ENCODE measurements at regions not wholly inside any gene's neighbourhood (a gene's known extent, or its start where the extent isn't known, plus 50 kb on each side); places are given as distances from the start of the nearest gene placed in this dataset.

GRCh38 chr1:55316947-55317662 is 101.9 kb upstream of the USP24 start:
- Histone ChIP-seq H3K4me3 (replicated peaks; ENCODE audit: low read depth, low read length) (no peak overlapping the region), H3K27me3 (replicated peaks; ENCODE audit: control insufficient read depth, insufficient read depth, low read length) (0 out of 2 replicates have a peak, but pooled peaks cover 1% of the 10 kb centered on the region), H3K36me3 (ENCODE audit: control insufficient read depth, insufficient read depth, low read length) (no peaks in the 10 kb centered on the region)
- no peak for TF ChIP-seq CTCF (IDR thresholded peaks at IDR 0.05; ENCODE audit: insufficient read depth, low read length, poor library complexity, severe bottlenecking)
- no peak for DNase-seq (ENCODE audit: extremely low read depth, insufficient read length)

GRCh38 chr1:55316502-55316901 is 101.3 kb upstream of the USP24 start:
- Histone ChIP-seq H3K27me3 (replicated peaks; ENCODE audit: control insufficient read depth, insufficient read depth, low read length) (0 out of 2 replicates have a peak, but pooled peaks cover 1% of the 10 kb centered on the region), H3K36me3 (ENCODE audit: control insufficient read depth, insufficient read depth, low read length) (no peaks in the 10 kb centered on the region), H3K4me3 (replicated peaks; ENCODE audit: low read depth, low read length) (no peak overlapping the region)
- DNase-seq (ENCODE audit: extremely low read depth, insufficient read length) = no peak
- no peak for TF ChIP-seq CTCF (IDR thresholded peaks at IDR 0.05; ENCODE audit: insufficient read depth, low read length, poor library complexity, severe bottlenecking)

GRCh38 chr1:55315552-55315951 is 100.4 kb upstream of the USP24 start:
- DNase-seq (ENCODE audit: extremely low read depth, insufficient read length) = no peak
- TF ChIP-seq CTCF (IDR thresholded peaks at IDR 0.05; ENCODE audit: insufficient read depth, low read length, poor library complexity, severe bottlenecking) = no peak
- Histone ChIP-seq H3K27me3 (replicated peaks; ENCODE audit: control insufficient read depth, insufficient read depth, low read length) (0 out of 2 replicates have a peak, but pooled peaks cover 1% of the 10 kb centered on the region), H3K36me3 (ENCODE audit: control insufficient read depth, insufficient read depth, low read length) (no peaks in the 10 kb centered on the region), H3K4me3 (replicated peaks; ENCODE audit: low read depth, low read length) (no peak overlapping the region)

GRCh38 chr1:55314740-55315139 is 99.6 kb upstream of the USP24 start:
- no peak for DNase-seq (ENCODE audit: extremely low read depth, insufficient read length)
- H3K27me3 ChIP-seq (replicated peaks; ENCODE audit: control insufficient read depth, insufficient read depth, low read length) = peaks cover 1% of the 10 kb centered on the region; the same call in 1 of the 2 replicates
- H3K4me3 ChIP-seq (replicated peaks; ENCODE audit: low read depth, low read length) = no peak overlapping the region

GRCh38 chr1:55313903-55314302 is 98.7 kb upstream of the USP24 start:
- no peak overlapping the region for H3K4me3 ChIP-seq (replicated peaks; ENCODE audit: low read depth, low read length)
- peaks cover 1% of the 10 kb centered on the region; the same call in 1 of the 2 replicates for H3K27me3 ChIP-seq (replicated peaks; ENCODE audit: control insufficient read depth, insufficient read depth, low read length)
- DNase-seq (ENCODE audit: extremely low read depth, insufficient read length) = no peak
- TF ChIP-seq CTCF (IDR thresholded peaks at IDR 0.05; ENCODE audit: insufficient read depth, low read length, poor library complexity, severe bottlenecking) = no peak
- no peaks in the 10 kb centered on the region for H3K36me3 ChIP-seq (ENCODE audit: control insufficient read depth, insufficient read depth, low read length)

More at GRCh38 chr1:55314740-55315139, 99.6 kb upstream of the USP24 start:
- no peaks in the 10 kb centered on the region for H3K36me3 ChIP-seq (ENCODE audit: control insufficient read depth, insufficient read depth, low read length)
- TF ChIP-seq CTCF (IDR thresholded peaks at IDR 0.05; ENCODE audit: insufficient read depth, low read length, poor library complexity, severe bottlenecking) = no peak

Data from GM06990 (cell line).